ENCODE measurements at regions not wholly inside any gene's neighbourhood (a gene's known extent, or its start where the extent isn't known, plus 50 kb on each side); places are given as distances from the start of the nearest gene placed in this dataset.

- Histone ChIP-seq H3K23ac (ENCODE audit: low read length in 2 of 2) (no peak overlapping the region), H3K9me3 (ENCODE audit: control insufficient read depth, low read length) (no peaks in the 10 kb centered on the region), H3K4ac (ENCODE audit: low read depth in 1 of 2, low read length in 2 of 2) (no peak overlapping the region), H4K91ac (ENCODE audit: low read length) (no peak overlapping the region), H3K27ac (ENCODE audit: low read length, poor library complexity, severe bottlenecking) (no peak overlapping the region), H3K4me3 (ENCODE audit: insufficient read depth in 1 of 2, low read depth in 1 of 2, low read length in 2 of 2) (no peak overlapping the region), H2AK5ac (ENCODE audit: low read length, severe bottlenecking) (no peak overlapping the region), H3K4me2 (ENCODE audit: low read length, poor library complexity, severe bottlenecking) (no peak overlapping the region), H2BK15ac (ENCODE audit: low read depth, poor library complexity, severe bottlenecking) (no peak overlapping the region), H4K8ac (ENCODE audit: low read length) (no peak overlapping the region), H2AFZ (ENCODE audit: low read depth, low read length) (no peak overlapping the region), H2BK5ac (ENCODE audit: low read depth, low read length, poor library complexity, severe bottlenecking) (no peak overlapping the region), H3K14ac (ENCODE audit: low read length in 2 of 2) (no peak overlapping the region), H2BK12ac (ENCODE audit: low read length in 2 of 2) (no peak overlapping the region), H3K36me3 (ENCODE audit: control insufficient read depth in 1 of 2, insufficient read depth in 2 of 2, low read depth in 1 of 2, low read length in 2 of 2) (no peaks in the 10 kb centered on the region), H3K9ac (ENCODE audit: low read length) (no peak overlapping the region), H3K79me1 (replicated peaks; ENCODE audit: low read length, poor library complexity, severe bottlenecking) (no peaks in the 10 kb centered on the region), H3K27me3 (ENCODE audit: control insufficient read depth in 1 of 2, insufficient read depth in 1 of 2, low read length in 2 of 2) (no peaks in the 10 kb centered on the region), H2BK120ac (ENCODE audit: low read depth, low read length) (no peak overlapping the region), H3K4me1 (ENCODE audit: control insufficient read depth, insufficient read depth, low read depth, low read length) (peaks cover 6% of the 10 kb centered on the region), H3K18ac (ENCODE audit: low read depth in 1 of 2, low read length in 2 of 2) (no peak overlapping the region)
- 94% methylated on average over 2 of the region's 2 CpGs for WGBS
- DNase-seq, result no peak
Measured at GRCh38 chr3:27593173-27593572, 109.0 kb upstream of the SLC4A7 start.

GRCh38 chr3:27591312-27592210, 107.4 kb upstream of the SLC4A7 start:
- Histone ChIP-seq H3K9me3 (ENCODE audit: control insufficient read depth, low read length) (no peaks in the 10 kb centered on the region), H3K9ac (ENCODE audit: low read length) (peak overlapping the region; percentile 67), H2BK120ac (ENCODE audit: low read depth, low read length) (no peak overlapping the region), H3K27ac (ENCODE audit: low read length, poor library complexity, severe bottlenecking) (peak overlapping the region; percentile 1), H2BK5ac (ENCODE audit: low read depth, low read length, poor library complexity, severe bottlenecking) (no peak overlapping the region), H3K4me3 (ENCODE audit: insufficient read depth in 1 of 2, low read depth in 1 of 2, low read length in 2 of 2) (peak overlapping the region in 1 of 2 experiments; percentile 42), H2AK5ac (ENCODE audit: low read length, severe bottlenecking) (no peak overlapping the region), H4K91ac (ENCODE audit: low read length) (no peak overlapping the region), H3K36me3 (ENCODE audit: control insufficient read depth in 1 of 2, insufficient read depth in 2 of 2, low read depth in 1 of 2, low read length in 2 of 2) (no peaks in the 10 kb centered on the region), H3K79me1 (replicated peaks; ENCODE audit: low read length, poor library complexity, severe bottlenecking) (no peaks in the 10 kb centered on the region), H2BK15ac (ENCODE audit: low read depth, poor library complexity, severe bottlenecking) (no peak overlapping the region), H3K18ac (ENCODE audit: low read depth in 1 of 2, low read length in 2 of 2) (no peak overlapping the region), H2AFZ (ENCODE audit: low read depth, low read length) (no peak overlapping the region), H3K14ac (ENCODE audit: low read length in 2 of 2) (no peak overlapping the region), H3K4me2 (ENCODE audit: low read length, poor library complexity, severe bottlenecking) (no peak overlapping the region), H3K23ac (ENCODE audit: low read length in 2 of 2) (no peak overlapping the region), H3K27me3 (ENCODE audit: control insufficient read depth in 1 of 2, insufficient read depth in 1 of 2, low read length in 2 of 2) (no peaks in the 10 kb centered on the region), H4K8ac (ENCODE audit: low read length) (no peak overlapping the region), H3K4me1 (ENCODE audit: control insufficient read depth, insufficient read depth, low read depth, low read length) (peaks cover 4% of the 10 kb centered on the region), H3K4ac (ENCODE audit: low read depth in 1 of 2, low read length in 2 of 2) (no peak overlapping the region), H2BK12ac (ENCODE audit: low read length in 2 of 2) (no peak overlapping the region)
- DNase-seq, result no peak
- WGBS, result 69% methylated on average over 6 of the region's 7 CpGs

GRCh38 chr3:27590437-27591298, 106.5 kb upstream of the SLC4A7 start:
- peak overlapping the region; percentile 66 for H3K27ac ChIP-seq (ENCODE audit: low read length, poor library complexity, severe bottlenecking)
- H4K8ac ChIP-seq (ENCODE audit: low read length), result no peak overlapping the region
- no peak overlapping the region for H3K4ac ChIP-seq (ENCODE audit: low read depth in 1 of 2, low read length in 2 of 2)
- H2BK12ac ChIP-seq (ENCODE audit: low read length in 2 of 2), result no peak overlapping the region
- H3K23ac ChIP-seq (ENCODE audit: low read length in 2 of 2), result no peak overlapping the region
- no peaks in the 10 kb centered on the region for H3K79me1 ChIP-seq (replicated peaks; ENCODE audit: low read length, poor library complexity, severe bottlenecking)
- 57% methylated on average over 4 of the region's 5 CpGs for WGBS
- peak; percentile 26 for DNase-seq
- no peak overlapping the region for H2AFZ ChIP-seq (ENCODE audit: low read depth, low read length)
- H3K9me3 ChIP-seq (ENCODE audit: control insufficient read depth, low read length), result no peaks in the 10 kb centered on the region
- H2BK120ac ChIP-seq (ENCODE audit: low read depth, low read length), result no peak overlapping the region
- no peak overlapping the region for H2AK5ac ChIP-seq (ENCODE audit: low read length, severe bottlenecking)
- H3K36me3 ChIP-seq (ENCODE audit: control insufficient read depth in 1 of 2, insufficient read depth in 2 of 2, low read depth in 1 of 2, low read length in 2 of 2), result no peaks in the 10 kb centered on the region
- peak overlapping the region; percentile 67 for H3K9ac ChIP-seq (ENCODE audit: low read length)
- H3K27me3 ChIP-seq (ENCODE audit: control insufficient read depth in 1 of 2, insufficient read depth in 1 of 2, low read length in 2 of 2), result no peaks in the 10 kb centered on the region
- no peak overlapping the region for H3K14ac ChIP-seq (ENCODE audit: low read length in 2 of 2)
- H2BK5ac ChIP-seq (ENCODE audit: low read depth, low read length, poor library complexity, severe bottlenecking), result no peak overlapping the region
- peak overlapping the region in 1 of 2 experiments; percentile 42 for H3K4me3 ChIP-seq (ENCODE audit: insufficient read depth in 1 of 2, low read depth in 1 of 2, low read length in 2 of 2)
- H4K91ac ChIP-seq (ENCODE audit: low read length), result no peak overlapping the region
- no peak overlapping the region for H3K4me2 ChIP-seq (ENCODE audit: low read length, poor library complexity, severe bottlenecking)
- H3K18ac ChIP-seq (ENCODE audit: low read depth in 1 of 2, low read length in 2 of 2), result no peak overlapping the region
- H3K4me1 ChIP-seq (ENCODE audit: control insufficient read depth, insufficient read depth, low read depth, low read length), result peaks cover 2% of the 10 kb centered on the region
- H2BK15ac ChIP-seq (ENCODE audit: low read depth, poor library complexity, severe bottlenecking), result no peak overlapping the region

GRCh38 chr3:27589795-27590194, 105.6 kb upstream of the SLC4A7 start:
- H3K4me2 ChIP-seq (ENCODE audit: low read length, poor library complexity, severe bottlenecking), result no peak overlapping the region
- WGBS, result 64% methylated on average over 1 of the region's 1 CpG
- no peaks in the 10 kb centered on the region for H3K27me3 ChIP-seq (ENCODE audit: control insufficient read depth in 1 of 2, insufficient read depth in 1 of 2, low read length in 2 of 2)
- H3K18ac ChIP-seq (ENCODE audit: low read depth in 1 of 2, low read length in 2 of 2), result no peak overlapping the region
- no peaks in the 10 kb centered on the region for H3K79me1 ChIP-seq (replicated peaks; ENCODE audit: low read length, poor library complexity, severe bottlenecking)
- no peak overlapping the region for H3K23ac ChIP-seq (ENCODE audit: low read length in 2 of 2)
- H2BK120ac ChIP-seq (ENCODE audit: low read depth, low read length), result no peak overlapping the region
- H3K27ac ChIP-seq (ENCODE audit: low read length, poor library complexity, severe bottlenecking), result peak overlapping the region; percentile 66
- no peak overlapping the region for H2AFZ ChIP-seq (ENCODE audit: low read depth, low read length)
- no peak overlapping the region for H3K4ac ChIP-seq (ENCODE audit: low read depth in 1 of 2, low read length in 2 of 2)
- no peaks in the 10 kb centered on the region for H3K9me3 ChIP-seq (ENCODE audit: control insufficient read depth, low read length)
- H3K9ac ChIP-seq (ENCODE audit: low read length), result peak overlapping the region; percentile 67
- no peak overlapping the region for H2BK15ac ChIP-seq (ENCODE audit: low read depth, poor library complexity, severe bottlenecking)
- H4K8ac ChIP-seq (ENCODE audit: low read length), result no peak overlapping the region
- H3K36me3 ChIP-seq (ENCODE audit: control insufficient read depth in 1 of 2, insufficient read depth in 2 of 2, low read depth in 1 of 2, low read length in 2 of 2), result no peaks in the 10 kb centered on the region
- no peak overlapping the region for H2BK5ac ChIP-seq (ENCODE audit: low read depth, low read length, poor library complexity, severe bottlenecking)
- H2AK5ac ChIP-seq (ENCODE audit: low read length, severe bottlenecking), result no peak overlapping the region
- H3K14ac ChIP-seq (ENCODE audit: low read length in 2 of 2), result no peak overlapping the region
- peaks cover 2% of the 10 kb centered on the region for H3K4me1 ChIP-seq (ENCODE audit: control insufficient read depth, insufficient read depth, low read depth, low read length)
- no peak overlapping the region for H2BK12ac ChIP-seq (ENCODE audit: low read length in 2 of 2)
- H3K4me3 ChIP-seq (ENCODE audit: insufficient read depth in 1 of 2, low read depth in 1 of 2, low read length in 2 of 2), result peak overlapping the region in 1 of 2 experiments; percentile 42
- no peak for DNase-seq
- H4K91ac ChIP-seq (ENCODE audit: low read length), result no peak overlapping the region
